HFF-Myc (cell line): ENCODE measurements at regions not wholly inside any gene's neighbourhood (a gene's known extent, or its start where the extent isn't known, plus 50 kb on each side); places are given as distances from the start of the nearest gene placed in this dataset.

Source experiments
- DNase-seq: peaks from one replicate; pipeline ENCODE4 v3.0.0-alpha.2; 2011; ENCODE audit warnings: low read depth; ENCODE audit errors: extremely low read depth
- H3K4me3 ChIP-seq: replicated peaks from 2 replicates; pipeline ENCODE4 v1.5.1; 2011; ENCODE audit warnings: low read depth, mild to moderate bottlenecking, control low read depth, low read length
- CTCF ChIP-seq: IDR thresholded peaks from 2 replicates; pipeline ENCODE4 v1.5.1; 2012; ENCODE audit warnings: mild to moderate bottlenecking, low read depth, low read length, control low read depth; ENCODE audit errors: missing control alignments

GRCh38 chr10:44068716-44069482 is 316.0 kb downstream of the CXCL12 start:
- no peak for DNase-seq
- TF ChIP-seq CTCF: no peak
- no peak overlapping the region for H3K4me3 ChIP-seq

- no peak overlapping the region for H3K4me3 ChIP-seq
- no peak for DNase-seq
- TF ChIP-seq CTCF: no peak
Measured at GRCh38 chr10:44067432-44067831, 317.5 kb downstream of the CXCL12 start.

GRCh38 chr10:44066527-44067255 is 318.2 kb downstream of the CXCL12 start:
- no peak overlapping the region for H3K4me3 ChIP-seq
- DNase-seq: no peak
- TF ChIP-seq CTCF: no peak

GRCh38 chr10:44065788-44066526 is 318.9 kb downstream of the CXCL12 start:
- DNase-seq: no peak
- TF ChIP-seq CTCF: no peak
- H3K4me3 ChIP-seq: no peak overlapping the region

- H3K4me3 ChIP-seq: no peak overlapping the region
- TF ChIP-seq CTCF: no peak
- DNase-seq: no peak
Measured at GRCh38 chr10:44064987-44065787, 319.7 kb downstream of the CXCL12 start.

DNA sequence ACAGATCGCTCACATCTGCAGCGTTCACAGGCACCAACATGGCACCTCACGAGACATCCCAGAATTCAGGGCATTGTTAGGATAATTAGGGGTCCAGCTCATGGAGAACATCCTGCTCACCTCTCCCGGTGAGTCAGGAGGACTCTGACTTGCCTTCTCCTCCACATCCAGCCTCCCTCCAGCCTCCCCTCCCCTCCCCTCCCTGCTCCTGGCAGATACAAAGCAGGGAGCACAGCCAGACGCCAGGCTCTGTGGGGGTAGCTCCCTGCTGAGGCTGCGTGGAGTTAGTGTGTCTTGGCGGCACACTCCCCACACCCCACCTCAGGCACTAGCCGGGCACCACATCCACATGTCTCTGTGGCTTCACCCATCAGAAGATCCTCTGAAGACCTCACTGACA is 320.6 kb downstream of the CXCL12 start:
- no peak overlapping the region for H3K4me3 ChIP-seq
- no peak for TF ChIP-seq CTCF
- no peak for DNase-seq
